Osteoblast (primary cell): ENCODE measurements at regions not wholly inside any gene's neighbourhood (a gene's known extent, or its start where the extent isn't known, plus 50 kb on each side); places are given as distances from the start of the nearest gene placed in this dataset.

Experiments
- DNase-seq: peaks from one replicate; pipeline ENCODE4 v3.0.0; 2011; ENCODE audit warnings: low spot score, mixed read lengths; ENCODE audit not compliant: insufficient read length; ENCODE audit errors: missing footprints
- H2AFZ ChIP-seq: 2 replicates; pipeline ENCODE4 v1.6.0; 2011; ENCODE audit warnings: mild to moderate bottlenecking, low read length
- H3K27ac ChIP-seq: 2 replicates; pipeline ENCODE4 v1.5.1; 2011; ENCODE audit warnings: mild to moderate bottlenecking, low read depth, low read length, moderate library complexity
- H3K27me3 ChIP-seq: 2 replicates; pipeline ENCODE4 v1.6.0; 2012; ENCODE audit warnings: mild to moderate bottlenecking, control low read depth, inconsistent platforms, low read length, moderate library complexity; ENCODE audit not compliant: insufficient read depth
- H3K36me3 ChIP-seq: 2 replicates; pipeline ENCODE4 v1.5.1; 2011; ENCODE audit warnings: mild to moderate bottlenecking, low read length, control low read depth, moderate library complexity; ENCODE audit not compliant: insufficient read depth
- H3K4me1 ChIP-seq: 2 replicates; pipeline ENCODE4 v1.5.1; 2011; ENCODE audit warnings: mild to moderate bottlenecking, low read length, control low read depth, moderate library complexity; ENCODE audit not compliant: insufficient read depth
- H3K4me2 ChIP-seq: 2 replicates; pipeline ENCODE4 v1.6.0; 2011; ENCODE audit warnings: mild to moderate bottlenecking, low read length; ENCODE audit not compliant: insufficient read depth
- H3K4me3 ChIP-seq: fragments of 200-600 bp; sonication (generic); 3 replicates; pipeline ENCODE4 v1.5.1; 2012; ENCODE audit warnings: mild to moderate bottlenecking, low read length, inconsistent platforms; ENCODE audit not compliant: insufficient read depth
- H3K79me2 ChIP-seq: 2 replicates; pipeline ENCODE4 v1.6.0; 2012; ENCODE audit warnings: mild to moderate bottlenecking, low read length, control low read depth, inconsistent platforms; ENCODE audit not compliant: insufficient read depth
- H3K9me3 ChIP-seq: 2 replicates; pipeline ENCODE4 v1.5.1; 2011; ENCODE audit warnings: low read depth, low read length, control low read depth
- H4K20me1 ChIP-seq: 2 replicates; pipeline ENCODE4 v1.6.0; 2012; ENCODE audit warnings: mild to moderate bottlenecking, low read length, control low read depth; ENCODE audit not compliant: insufficient read depth
- TF ChIP-seq, protein P1 (sequence below): IDR thresholded peaks from 2 replicates; pipeline ENCODE4 v1.5.1; 2011; ENCODE audit warnings: mild to moderate bottlenecking, low read depth, low read length, moderate library complexity; ENCODE audit errors: extremely low read depth

DNA sequence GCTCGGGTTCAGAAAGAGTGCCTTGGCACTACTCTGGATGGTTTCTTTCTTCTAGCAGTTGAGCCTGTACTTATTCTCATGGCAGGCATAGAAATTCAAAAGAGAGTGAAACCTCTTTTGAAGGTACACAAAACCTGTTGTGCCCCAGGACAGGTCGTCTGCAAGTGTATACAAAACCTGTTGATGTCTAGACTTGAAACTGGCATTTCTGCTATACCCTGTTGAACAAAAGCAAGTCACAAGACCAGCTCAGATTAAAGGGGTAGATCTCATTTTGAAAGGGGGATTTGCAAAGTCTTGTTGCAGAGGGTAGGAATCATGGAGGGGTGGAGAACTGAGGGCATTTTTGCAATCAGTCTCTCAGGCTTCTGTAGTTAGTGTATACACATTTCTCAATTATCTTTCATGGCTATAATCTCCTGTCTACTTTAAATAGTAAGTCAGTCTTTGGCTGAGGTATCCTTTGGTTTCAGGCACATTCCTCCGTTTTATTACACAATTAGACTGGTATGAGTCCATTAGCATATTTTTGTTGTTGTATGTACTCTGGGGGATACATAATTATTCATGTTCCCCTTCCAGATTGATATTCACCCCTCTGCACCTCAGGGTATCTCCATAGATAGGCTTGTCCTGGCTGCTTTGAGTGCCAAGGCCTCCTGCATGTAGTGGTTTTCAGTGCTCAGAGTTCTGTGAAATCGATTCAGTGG, 251.4 kb downstream of the DTHD1 start:
- Histone ChIP-seq H3K4me1 (no peaks in the 10 kb centered on the region), H3K27ac (no peak overlapping the region), H2AFZ (no peak overlapping the region), H3K79me2 (no peaks in the 10 kb centered on the region), H4K20me1 (no peaks in the 10 kb centered on the region), H3K4me2 (no peak overlapping the region), H3K9me3 (peaks cover 9% of the 10 kb centered on the region), H3K27me3 (no peaks in the 10 kb centered on the region), H3K36me3 (no peaks in the 10 kb centered on the region), H3K4me3 (no peak overlapping the region)
- DNase-seq, result no peak
- TF ChIP-seq, protein P1, sequence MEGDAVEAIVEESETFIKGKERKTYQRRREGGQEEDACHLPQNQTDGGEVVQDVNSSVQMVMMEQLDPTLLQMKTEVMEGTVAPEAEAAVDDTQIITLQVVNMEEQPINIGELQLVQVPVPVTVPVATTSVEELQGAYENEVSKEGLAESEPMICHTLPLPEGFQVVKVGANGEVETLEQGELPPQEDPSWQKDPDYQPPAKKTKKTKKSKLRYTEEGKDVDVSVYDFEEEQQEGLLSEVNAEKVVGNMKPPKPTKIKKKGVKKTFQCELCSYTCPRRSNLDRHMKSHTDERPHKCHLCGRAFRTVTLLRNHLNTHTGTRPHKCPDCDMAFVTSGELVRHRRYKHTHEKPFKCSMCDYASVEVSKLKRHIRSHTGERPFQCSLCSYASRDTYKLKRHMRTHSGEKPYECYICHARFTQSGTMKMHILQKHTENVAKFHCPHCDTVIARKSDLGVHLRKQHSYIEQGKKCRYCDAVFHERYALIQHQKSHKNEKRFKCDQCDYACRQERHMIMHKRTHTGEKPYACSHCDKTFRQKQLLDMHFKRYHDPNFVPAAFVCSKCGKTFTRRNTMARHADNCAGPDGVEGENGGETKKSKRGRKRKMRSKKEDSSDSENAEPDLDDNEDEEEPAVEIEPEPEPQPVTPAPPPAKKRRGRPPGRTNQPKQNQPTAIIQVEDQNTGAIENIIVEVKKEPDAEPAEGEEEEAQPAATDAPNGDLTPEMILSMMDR, result no peak

DNA sequence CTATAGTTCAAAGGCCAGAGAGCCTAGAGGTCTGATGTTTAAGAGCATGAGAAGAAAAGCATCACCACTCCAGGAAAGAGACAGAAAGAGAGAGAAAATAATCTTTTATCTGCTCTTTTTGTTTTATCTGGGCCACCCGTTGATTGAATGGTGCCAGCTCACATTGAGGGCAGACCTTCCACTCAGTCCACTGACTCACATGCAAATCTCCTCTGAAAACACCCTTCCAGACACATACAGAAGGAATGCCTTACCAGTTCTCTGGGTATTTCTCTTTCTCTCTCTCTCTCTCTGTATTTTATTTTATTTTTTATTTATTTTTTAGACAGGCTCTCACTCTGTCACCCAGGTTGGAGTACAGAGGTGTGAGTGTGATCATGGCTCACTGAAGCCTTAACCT, 252.5 kb downstream of the DTHD1 start:
- Histone ChIP-seq H3K9me3 (peaks cover 8% of the 10 kb centered on the region), H3K4me3 (no peak overlapping the region), H3K36me3 (no peaks in the 10 kb centered on the region), H3K27me3 (no peaks in the 10 kb centered on the region), H3K79me2 (no peaks in the 10 kb centered on the region), H3K4me1 (no peaks in the 10 kb centered on the region), H3K4me2 (no peak overlapping the region), H3K27ac (no peak overlapping the region), H2AFZ (no peak overlapping the region), H4K20me1 (no peaks in the 10 kb centered on the region)
- DNase-seq, result no peak
- TF ChIP-seq, protein P1, result no peak

DNA sequence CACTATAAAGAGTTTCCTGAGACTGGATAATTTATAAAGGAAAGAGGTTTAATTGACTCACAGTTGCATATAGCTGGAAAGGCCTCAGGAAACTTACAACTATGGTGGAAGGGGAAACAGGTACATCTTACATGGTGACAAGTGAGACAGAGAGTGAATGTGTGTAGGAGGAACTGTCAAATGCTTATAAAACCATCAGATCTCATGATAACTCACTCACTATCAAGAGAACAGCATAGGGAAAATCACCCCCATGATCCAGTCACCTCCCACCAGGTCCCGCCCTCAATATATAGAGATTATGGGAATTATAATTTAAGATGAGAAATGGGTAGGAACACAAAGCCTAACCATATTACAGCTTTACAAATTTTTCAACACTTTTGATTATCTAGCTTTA, 266.0 kb downstream of the DTHD1 start:
- Histone ChIP-seq H3K4me1 (no peaks in the 10 kb centered on the region), H3K36me3 (no peaks in the 10 kb centered on the region), H2AFZ (no peak overlapping the region), H3K79me2 (no peaks in the 10 kb centered on the region), H3K4me2 (no peak overlapping the region), H3K27ac (no peak overlapping the region), H3K27me3 (no peaks in the 10 kb centered on the region), H4K20me1 (no peaks in the 10 kb centered on the region), H3K9me3 (peaks cover 3% of the 10 kb centered on the region), H3K4me3 (no peak overlapping the region)
- TF ChIP-seq, protein P1, result no peak
- no peak for DNase-seq

DNA sequence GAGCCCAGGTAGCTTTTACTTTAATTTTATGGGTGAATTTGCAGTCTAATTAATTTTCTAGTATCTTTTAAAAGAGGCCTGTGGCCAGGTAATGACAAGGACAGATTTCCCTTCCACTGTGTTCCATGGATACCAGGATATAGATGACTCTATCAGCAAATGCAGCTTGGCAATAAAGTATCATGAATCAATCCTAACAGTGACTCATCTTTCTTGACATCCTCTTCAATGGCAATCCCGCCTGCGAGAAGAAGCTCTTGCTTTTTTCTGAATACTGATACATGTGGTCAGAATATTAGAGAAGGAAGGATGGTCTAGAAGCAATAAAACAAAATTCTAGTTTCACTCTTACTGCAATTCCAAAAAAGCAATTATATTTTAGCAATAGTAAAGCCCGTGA, 267.8 kb downstream of the DTHD1 start:
- Histone ChIP-seq H3K27ac (no peak overlapping the region), H3K27me3 (no peaks in the 10 kb centered on the region), H3K4me1 (no peaks in the 10 kb centered on the region), H3K79me2 (no peaks in the 10 kb centered on the region), H3K4me3 (no peak overlapping the region), H2AFZ (no peak overlapping the region), H3K4me2 (no peak overlapping the region), H3K36me3 (no peaks in the 10 kb centered on the region), H4K20me1 (no peaks in the 10 kb centered on the region), H3K9me3 (peaks cover 3% of the 10 kb centered on the region)
- DNase-seq, result no peak
- TF ChIP-seq, protein P1, result no peak
